ENCODE measurements at regions not wholly inside any gene's neighbourhood (a gene's known extent, or its start where the extent isn't known, plus 50 kb on each side); places are given as distances from the start of the nearest gene placed in this dataset.

- TF ChIP-seq POLR2A (IDR thresholded peaks at IDR 0.05) = no peak
- no peak for TF ChIP-seq CTCF (IDR thresholded peaks at IDR 0.05)
- Histone ChIP-seq H3K4me3 (no peak overlapping the region), H3K9me3 (no peaks in the 10 kb centered on the region), H3K27me3 (no peaks in the 10 kb centered on the region), H3K27ac (no peak overlapping the region), H3K36me3 (replicated peaks in 1 of 2; ENCODE audit: insufficient read depth in 1 of 2, low read depth in 2 of 2) (no peaks in the 10 kb centered on the region), H3K4me1 (no peaks in the 10 kb centered on the region)
- DNase-seq = no peak
- no peak for ATAC-seq
- intact Hi-C loops (cut with DNase I) = no loop called here
Measured at GRCh38 chr15:87489456-87489855, 767.1 kb downstream of the NTRK3 start.

- H3K36me3 ChIP-seq (replicated peaks in 1 of 2; ENCODE audit: insufficient read depth in 1 of 2, low read depth in 2 of 2) = no peaks in the 10 kb centered on the region
- no peak for DNase-seq
- intact Hi-C loops (cut with DNase I) = no loop called here
- WGBS, 2 donors = 48 to 55% methylated on average over 2 of the region's 2 CpGs
- no peaks in the 10 kb centered on the region for H3K27me3 ChIP-seq
- TF ChIP-seq CTCF (IDR thresholded peaks at IDR 0.05) (no peak), POLR2A (IDR thresholded peaks at IDR 0.05) (no peak)
- no peaks in the 10 kb centered on the region for H3K4me1 ChIP-seq
- H3K27ac ChIP-seq = no peak overlapping the region
- H3K9me3 ChIP-seq = no peaks in the 10 kb centered on the region
- no peak for ATAC-seq
- no peak overlapping the region for H3K4me3 ChIP-seq
Measured at GRCh38 chr15:87487484-87487883, 769.1 kb downstream of the NTRK3 start.

GRCh38 chr15:87483468-87483867 lies 773.1 kb downstream of the NTRK3 start:
- ATAC-seq (no peak), DNase-seq (no peak)
- no peaks in the 10 kb centered on the region for H3K9me3 ChIP-seq
- no peak for TF ChIP-seq POLR2A (IDR thresholded peaks at IDR 0.05)
- TF ChIP-seq CTCF (IDR thresholded peaks at IDR 0.05) = no peak
- WGBS, 2 donors = 68 to 71% methylated on average over 1 of the region's 1 CpG
- intact Hi-C loops (cut with DNase I) = no loop called here
- no peaks in the 10 kb centered on the region for H3K36me3 ChIP-seq (replicated peaks in 1 of 2; ENCODE audit: insufficient read depth in 1 of 2, low read depth in 2 of 2)
- H3K27me3 ChIP-seq = no peaks in the 10 kb centered on the region
- no peaks in the 10 kb centered on the region for H3K4me1 ChIP-seq
- no peak overlapping the region for H3K4me3 ChIP-seq
- H3K27ac ChIP-seq = no peak overlapping the region

- intact Hi-C loops (cut with DNase I) = no loop called here
- WGBS, 2 donors = 52 to 63% methylated on average over 3 of the region's 3 CpGs
- H3K4me3 ChIP-seq = no peak overlapping the region
- TF ChIP-seq POLR2A (IDR thresholded peaks at IDR 0.05) = no peak
- H3K9me3 ChIP-seq = no peaks in the 10 kb centered on the region
- ATAC-seq (no peak), DNase-seq (no peak)
- H3K4me1 ChIP-seq = no peaks in the 10 kb centered on the region
- no peaks in the 10 kb centered on the region for H3K36me3 ChIP-seq (replicated peaks in 1 of 2; ENCODE audit: insufficient read depth in 1 of 2, low read depth in 2 of 2)
- H3K27me3 ChIP-seq = no peaks in the 10 kb centered on the region
- no peak overlapping the region for H3K27ac ChIP-seq
Measured at GRCh38 chr15:87481126-87481525, 775.4 kb downstream of the NTRK3 start.

- H3K4me1 ChIP-seq = no peaks in the 10 kb centered on the region
- TF ChIP-seq CTCF (IDR thresholded peaks at IDR 0.05) (no peak), POLR2A (IDR thresholded peaks at IDR 0.05) (no peak)
- WGBS, 2 donors = 53 to 64% methylated on average over 2 of the region's 2 CpGs
- no peaks in the 10 kb centered on the region for H3K27me3 ChIP-seq
- DNase-seq = no peak
- H3K4me3 ChIP-seq = no peak overlapping the region
- no peaks in the 10 kb centered on the region for H3K36me3 ChIP-seq (replicated peaks in 1 of 2; ENCODE audit: insufficient read depth in 1 of 2, low read depth in 2 of 2)
- intact Hi-C loops (cut with DNase I) = no loop called here
- H3K9me3 ChIP-seq = no peaks in the 10 kb centered on the region
- H3K27ac ChIP-seq = no peak overlapping the region
- ATAC-seq = no peak
Measured at GRCh38 chr15:87478687-87479072, 777.9 kb downstream of the NTRK3 start.

Data from body of pancreas (tissue), 4 donors.